A673 (cell line): ENCODE measurements at regions not wholly inside any gene's neighbourhood (a gene's known extent, or its start where the extent isn't known, plus 50 kb on each side); places are given as distances from the start of the nearest gene placed in this dataset.

ENCODE experiments used
- BruUV-seq: library from RNA; stranded (reverse); fragments of 400-500 nt; replicated peaks from 2 replicates; lab custom pipeline; 2021; lab: Mats Ljungman, UMichigan
- CTCF ChIA-PET: fragments of 300-600 bp; sonication (Branson Sonifier 250); formaldehyde crosslinking; loops from one replicate; lab custom pipeline; 2022; ENCODE audit warnings: antibody characterized with exemption; lab: Charles Lee
- POLR2A ChIA-PET: fragments of 300-600 bp; sonication (Branson Sonifier 250); formaldehyde crosslinking; loops from one replicate; lab custom pipeline; 2022; ENCODE audit warnings: antibody characterized with exemption; ENCODE audit not compliant: low non-redundant PET; lab: Charles Lee
- DNase-seq: peaks from one replicate; pipeline ENCODE4 v3.0.0-alpha.2; 2015; ENCODE audit warnings: low spot score
- H3K27ac ChIP-seq: fragments of 200-600 bp; sonication (generic); 2 replicates; pipeline ENCODE4 v1.5.1; 2016; ENCODE audit warnings: mixed run types, low read depth, mild to moderate bottlenecking, mixed read lengths, antibody characterized with exemption, low read length; ENCODE audit not compliant: poor library complexity, severe bottlenecking
- H3K27me3 ChIP-seq: fragments of 200-600 bp; sonication (generic); replicated peaks from 2 replicates; pipeline ENCODE4 v1.6.1; 2017; ENCODE audit warnings: mixed run types, low read depth, mild to moderate bottlenecking, mixed read lengths, antibody characterized with exemption, low read length; ENCODE audit not compliant: insufficient read depth, poor library complexity
- H3K36me3 ChIP-seq: fragments of 200-600 bp; sonication (generic); 2 replicates; pipeline ENCODE4 v1.6.1; 2016; ENCODE audit warnings: mixed run types, mild to moderate bottlenecking, mixed read lengths, antibody characterized with exemption, low read length; ENCODE audit not compliant: insufficient read depth, poor library complexity, severe bottlenecking
- H3K4me1 ChIP-seq: fragments of 200-600 bp; sonication (generic); 2 replicates; pipeline ENCODE4 v1.6.1; 2017; ENCODE audit warnings: mixed run types, mild to moderate bottlenecking, mixed read lengths, antibody characterized with exemption, low read length; ENCODE audit not compliant: insufficient read depth, poor library complexity, severe bottlenecking
- H3K4me3 ChIP-seq: fragments of 200-600 bp; sonication (generic); 2 replicates; pipeline ENCODE4 v1.5.1; 2016; ENCODE audit warnings: low read depth, mixed run types, mild to moderate bottlenecking, mixed read lengths, low read length; ENCODE audit not compliant: poor library complexity, severe bottlenecking
- H3K9me3 ChIP-seq: fragments of 200-600 bp; sonication (generic); 2 replicates; pipeline ENCODE4 v1.6.1; 2016; ENCODE audit warnings: mixed run types, low read depth, mild to moderate bottlenecking, mixed read lengths, antibody characterized with exemption, low read length; ENCODE audit not compliant: poor library complexity, severe bottlenecking
- CTCF ChIP-seq: fragments of 300-800, 200-600 bp; sonication (generic); conservative IDR thresholded peaks from 2 replicates; pipeline ENCODE4 v1.5.1; 2017; ENCODE audit warnings: low read depth, mild to moderate bottlenecking, antibody characterized with exemption, low read length, moderate library complexity, mixed read lengths
- EZH2 ChIP-seq: fragments of 200-600 bp; sonication (generic); IDR thresholded peaks from 2 replicates; pipeline ENCODE4 v1.6.1; 2017; ENCODE audit warnings: borderline replicate concordance, low read depth, mild to moderate bottlenecking, mixed read lengths, antibody characterized with exemption, low read length; ENCODE audit not compliant: poor library complexity, severe bottlenecking
- intact Hi-C: fragments of 100-400 bp; cut with micrococcal nuclease; formaldehyde crosslinking; loops from one replicate; pipeline ENCODE4 v1.10.0; 2022; ENCODE audit not compliant: unreplicated experiment

- Histone ChIP-seq H3K9me3 (no peaks in the 10 kb centered on the region), H3K27me3 (no peaks in the 10 kb centered on the region), H3K36me3 (no peaks in the 10 kb centered on the region), H3K4me3 (peak overlapping the region; percentile 52), H3K4me1 (peaks cover 12% of the 10 kb centered on the region), H3K27ac (peak overlapping the region; percentile 82)
- TF ChIP-seq CTCF (no peak), EZH2 (no peak)
- ChIA-PET CTCF (no interaction called here), POLR2A (no interaction called here)
- intact Hi-C loops, result no loop called here
- no peak for DNase-seq
- BruUV-seq, result TSS peak; percentile 56
Measured at GRCh38 chr22:46043816-46044620, 67.1 kb upstream of the WNT7B start.

GRCh38 chr22:46044621-46045458 is 67.9 kb upstream of the WNT7B start:
- CTCF ChIA-PET, result no interaction called here
- POLR2A ChIA-PET, result no interaction called here

More at GRCh38 chr22:46044621-46045458, 67.9 kb upstream of the WNT7B start:
- Histone ChIP-seq H3K36me3 (no peaks in the 10 kb centered on the region), H3K27me3 (no peaks in the 10 kb centered on the region), H3K4me1 (peaks cover 12% of the 10 kb centered on the region), H3K9me3 (no peaks in the 10 kb centered on the region), H3K27ac (peak overlapping the region; percentile 82), H3K4me3 (peak overlapping the region; percentile 52)
- TF ChIP-seq EZH2, result no peak
- TF ChIP-seq CTCF, result no peak
- intact Hi-C loops, result no loop called here
- no TSS peak for BruUV-seq
- peak; percentile 47 for DNase-seq
